ENCODE measurements at regions not wholly inside any gene's neighbourhood (a gene's known extent, or its start where the extent isn't known, plus 50 kb on each side); places are given as distances from the start of the nearest gene placed in this dataset.

DNA sequence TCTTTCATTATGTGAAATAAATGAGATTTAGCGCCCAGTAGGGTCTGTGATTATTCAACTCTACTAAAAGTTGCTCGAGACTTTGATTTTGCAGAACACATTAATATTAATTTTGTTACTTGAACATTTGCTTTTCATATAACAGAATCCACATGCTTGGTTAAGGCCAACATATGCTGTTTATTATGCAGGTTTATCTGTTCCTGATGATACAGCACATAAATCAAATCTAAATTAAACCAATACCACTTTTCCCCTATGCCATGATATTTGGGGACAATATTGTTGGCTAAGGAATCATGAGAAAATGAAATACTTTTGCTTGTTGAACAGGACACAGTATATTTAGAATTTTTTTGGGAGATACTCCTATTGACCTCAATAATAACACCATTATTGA is 291.1 kb downstream of the USP25 start:
- DNase-seq = no peak

DNA sequence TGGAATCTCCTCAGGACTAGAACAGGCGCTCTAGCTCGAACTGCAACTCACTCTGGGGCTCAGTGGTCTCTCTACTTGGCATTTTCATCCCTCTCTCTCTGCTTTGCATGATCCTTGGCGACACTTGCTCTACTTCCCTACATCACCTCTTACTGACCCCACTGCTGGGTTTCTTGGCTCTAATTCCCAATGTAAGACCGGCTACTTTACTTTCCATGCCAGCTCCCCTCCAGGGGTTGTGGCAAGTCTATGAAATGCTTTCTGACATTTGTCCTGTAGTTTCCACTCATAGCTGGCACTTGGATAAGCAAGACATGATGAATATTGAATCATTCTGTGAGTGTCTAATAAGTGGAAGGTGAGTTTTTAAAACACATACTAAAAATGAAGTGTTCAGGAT is 292.3 kb downstream of the USP25 start:
- DNase-seq = no peak

DNA sequence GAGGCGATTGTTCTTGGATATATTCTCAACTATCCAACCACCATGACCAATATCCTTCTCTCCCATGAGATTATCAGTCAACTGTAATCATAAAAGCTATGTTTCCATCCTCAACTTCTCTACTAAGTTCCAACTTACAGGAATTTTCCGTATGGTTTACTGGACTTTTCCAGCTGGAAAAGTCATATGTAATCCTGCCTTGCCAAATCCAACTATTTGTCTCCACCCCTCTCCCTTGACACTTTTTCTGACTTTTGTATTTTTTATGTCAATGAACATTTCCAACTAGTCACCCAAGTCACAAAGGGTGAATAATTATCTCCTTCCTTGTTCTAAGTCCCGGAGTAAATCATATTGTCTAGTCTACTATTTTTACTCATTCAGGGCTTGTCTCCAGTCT is 293.1 kb downstream of the USP25 start:
- DNase-seq = no peak

DNA sequence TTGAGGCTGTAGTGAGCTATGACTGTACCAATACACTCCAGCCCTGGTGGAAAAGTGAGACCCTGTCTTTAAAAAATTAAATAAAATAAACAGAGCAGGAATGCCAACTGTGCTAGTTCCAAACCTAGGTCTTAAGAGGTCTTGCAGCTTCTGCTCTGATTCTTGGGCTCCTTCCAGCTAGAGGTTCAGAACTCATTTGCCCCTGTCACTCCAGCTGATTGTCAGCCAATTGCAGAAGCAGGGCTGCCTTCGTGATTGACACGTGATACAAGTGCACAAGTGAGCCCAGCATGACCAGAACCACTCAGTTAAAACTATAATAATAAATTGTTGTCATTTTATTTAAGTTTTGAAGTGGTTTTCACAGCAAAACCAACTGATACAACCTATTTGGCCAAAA is 298.4 kb downstream of the USP25 start:
- no peak for DNase-seq

DNA sequence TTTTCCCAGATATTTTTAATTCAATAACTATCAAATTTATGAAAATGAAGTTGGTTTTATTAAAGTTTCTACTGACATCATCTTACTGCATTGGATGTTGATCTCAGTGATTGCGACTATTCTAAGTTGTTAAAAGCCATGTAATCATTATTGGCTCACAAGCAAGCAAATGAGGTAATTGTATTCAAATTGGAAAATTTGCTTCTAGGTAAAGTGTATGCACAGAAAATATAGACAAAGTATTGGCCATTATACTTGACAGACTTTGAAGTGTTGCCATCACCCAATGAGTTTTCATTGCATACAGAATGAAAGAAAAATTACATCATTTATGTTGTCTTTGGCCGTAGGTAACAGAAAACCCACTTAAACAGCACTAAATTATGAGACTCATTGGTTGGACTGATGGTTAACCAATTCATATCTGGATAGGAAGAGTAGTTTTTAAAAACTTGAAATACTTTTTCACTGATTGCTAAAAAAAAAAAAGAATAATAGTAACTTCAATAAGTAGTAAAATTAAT is 299.2 kb downstream of the USP25 start:
- no peak for DNase-seq

DNA sequence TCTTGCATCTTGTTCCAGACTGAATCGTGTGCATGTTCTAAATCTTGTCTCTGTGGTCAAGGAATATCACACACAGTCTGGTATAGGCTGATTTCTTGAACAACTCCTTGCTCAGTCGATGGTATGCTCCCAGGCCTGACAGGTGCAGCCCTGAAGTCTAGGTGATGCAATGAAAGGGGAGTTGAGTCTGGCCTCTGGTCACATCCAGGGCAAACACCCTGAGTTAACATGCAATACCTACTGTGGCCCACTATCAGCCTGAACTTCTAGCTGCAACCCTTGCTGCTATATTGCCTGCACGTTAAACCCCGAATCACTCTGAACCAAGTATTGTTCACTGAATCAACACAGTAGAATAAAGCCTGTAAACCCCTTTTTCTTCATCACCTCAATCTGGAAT is 303.4 kb downstream of the USP25 start:
- DNase-seq = no peak

DNA sequence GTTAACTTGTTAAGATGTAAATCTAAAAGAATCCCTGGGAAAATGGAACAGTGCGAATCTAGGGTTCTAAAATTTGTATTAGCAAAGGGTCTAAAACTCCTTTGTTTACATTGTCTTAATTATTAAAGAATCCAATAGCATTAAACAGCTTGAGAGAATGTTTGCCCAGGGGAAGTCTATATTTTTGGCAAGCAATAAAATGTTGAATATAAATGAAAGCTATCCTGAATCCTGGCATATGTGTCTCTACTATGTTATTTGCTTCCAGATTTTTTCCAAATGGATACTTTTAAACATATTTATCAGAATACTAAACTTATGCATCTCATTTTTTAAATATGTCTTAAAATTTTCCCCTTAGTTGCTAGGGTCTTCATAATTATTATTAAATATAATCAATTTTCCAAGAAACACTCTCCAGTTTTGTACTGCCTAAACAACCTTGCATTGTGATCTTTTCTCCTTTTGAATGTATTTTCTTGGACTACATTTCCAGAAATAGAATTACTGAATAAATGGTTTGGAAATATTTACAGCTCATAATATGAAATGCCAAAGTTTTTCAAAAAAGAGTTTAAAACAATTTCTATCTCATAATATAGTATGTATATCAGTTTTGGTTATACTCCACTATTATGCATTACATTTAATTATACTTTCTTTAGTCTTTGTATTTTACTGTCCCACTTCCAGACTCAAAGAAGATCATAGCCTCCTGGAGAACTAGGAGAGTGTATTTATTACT is 304.8 kb downstream of the USP25 start:
- no peak for DNase-seq

DNA sequence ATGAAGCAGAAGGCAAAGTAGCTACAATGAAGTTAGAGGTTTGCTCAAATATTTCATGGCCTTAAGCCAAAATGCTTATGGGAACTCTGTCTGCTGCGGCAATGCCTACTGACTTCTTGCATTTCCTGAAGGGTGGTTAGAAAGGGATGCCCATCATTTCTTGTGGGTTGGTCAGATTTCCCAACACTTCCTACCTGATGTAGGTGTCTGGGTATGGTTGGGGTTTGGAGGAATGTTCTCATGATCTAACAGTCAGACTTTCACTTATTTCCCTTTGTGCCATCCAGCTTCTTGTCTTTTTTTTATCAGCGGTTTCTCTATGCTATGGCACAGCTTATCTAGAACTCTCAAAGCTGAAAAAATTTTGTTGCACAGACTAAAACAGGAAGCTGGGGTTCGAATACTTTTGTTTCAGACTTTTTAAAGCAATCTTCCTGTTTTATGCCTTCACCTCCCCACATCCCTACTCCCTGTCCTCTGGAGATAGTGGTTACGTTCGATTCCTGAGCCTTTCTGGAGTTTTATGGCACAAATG is 307.7 kb downstream of the USP25 start:
- DNase-seq = no peak

DNA sequence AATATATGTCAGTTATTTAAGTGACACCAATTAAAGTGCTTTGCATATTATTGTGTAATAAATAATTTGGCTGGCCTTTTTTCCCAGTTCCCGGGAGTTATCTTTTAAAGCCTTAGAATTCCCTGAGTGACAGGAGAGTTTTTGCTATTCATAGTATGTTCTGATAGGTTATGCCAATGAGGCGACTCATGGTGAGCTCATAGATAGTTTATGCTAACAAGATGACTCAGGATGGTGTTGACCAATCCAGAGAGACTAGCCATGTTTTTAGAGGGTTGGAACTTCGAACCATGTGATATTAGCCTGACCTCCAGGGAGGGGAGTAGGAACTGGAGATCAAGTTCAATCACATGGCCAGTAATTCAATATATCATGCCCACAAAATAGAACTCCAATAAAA is 310.8 kb downstream of the USP25 start:
- DNase-seq = no peak

DNA sequence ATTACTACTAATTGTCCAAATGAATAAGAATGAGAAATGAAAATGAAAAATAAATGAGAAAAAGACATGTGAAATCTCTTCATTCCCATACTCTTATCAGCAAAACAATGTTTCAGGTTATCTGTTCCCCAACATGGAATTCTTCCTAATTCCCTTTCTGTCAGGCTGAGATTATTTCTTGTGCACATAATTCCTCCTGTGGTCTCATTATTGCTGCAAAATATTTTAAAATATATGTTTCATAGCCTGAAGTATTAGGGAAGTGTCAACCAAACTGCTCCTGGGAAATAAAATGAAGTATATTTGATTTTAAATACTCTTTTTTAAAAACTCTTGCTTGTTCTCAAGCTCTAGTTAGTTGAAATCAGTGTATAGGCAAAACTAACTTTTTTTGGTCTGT is 314.9 kb downstream of the USP25 start:
- DNase-seq = no peak

DNA sequence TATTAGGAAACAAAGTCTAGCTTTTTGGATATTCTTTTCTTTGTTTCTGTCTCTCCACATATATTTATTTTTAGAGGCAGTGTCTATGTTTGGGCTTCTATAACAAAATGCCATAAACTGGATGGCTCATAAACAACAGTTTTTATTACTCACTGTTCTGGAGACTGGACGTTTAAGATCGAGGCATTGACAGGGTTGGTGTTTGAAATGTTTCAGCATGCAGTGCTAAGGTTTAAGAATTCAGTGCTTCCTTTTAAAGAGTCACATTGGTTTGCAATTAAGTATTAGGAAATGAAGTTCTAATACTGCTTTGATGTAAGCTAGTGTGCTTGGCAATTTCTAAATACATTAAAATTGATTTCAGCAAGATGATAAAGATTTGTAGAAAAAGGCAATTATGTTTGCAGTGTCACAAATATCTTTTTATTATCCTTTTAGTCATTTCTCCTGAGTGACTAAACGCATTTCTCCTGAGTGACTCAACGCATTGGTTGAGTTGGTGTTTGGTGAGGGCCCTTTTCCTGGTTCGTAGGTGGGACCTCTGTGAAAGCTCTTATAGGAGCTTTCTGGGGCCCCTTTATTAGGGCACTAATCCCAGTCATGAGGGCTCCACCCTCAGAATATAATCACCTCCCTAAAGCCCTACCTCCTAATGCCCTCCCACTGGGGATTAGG is 317.0 kb downstream of the USP25 start:
- no peak for DNase-seq

DNA sequence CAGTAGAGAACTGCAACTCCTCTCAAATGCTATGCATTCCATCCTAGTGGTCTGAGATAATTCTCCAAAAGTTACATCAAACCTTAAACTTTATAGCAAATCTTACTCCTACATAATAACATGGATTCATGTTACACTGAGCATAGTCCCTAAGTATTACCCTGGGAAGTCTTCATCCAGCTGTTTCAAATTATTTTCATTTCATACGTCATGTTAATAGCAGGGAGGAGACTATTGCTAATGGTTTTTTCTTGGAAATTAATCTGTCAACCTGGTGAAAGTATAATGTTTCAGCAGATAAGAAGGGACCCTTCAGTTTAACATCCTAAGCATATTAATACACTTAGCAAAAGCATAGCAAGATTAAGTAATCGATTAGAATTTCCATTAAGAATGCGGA is 318.1 kb downstream of the USP25 start:
- no peak for DNase-seq

DNA sequence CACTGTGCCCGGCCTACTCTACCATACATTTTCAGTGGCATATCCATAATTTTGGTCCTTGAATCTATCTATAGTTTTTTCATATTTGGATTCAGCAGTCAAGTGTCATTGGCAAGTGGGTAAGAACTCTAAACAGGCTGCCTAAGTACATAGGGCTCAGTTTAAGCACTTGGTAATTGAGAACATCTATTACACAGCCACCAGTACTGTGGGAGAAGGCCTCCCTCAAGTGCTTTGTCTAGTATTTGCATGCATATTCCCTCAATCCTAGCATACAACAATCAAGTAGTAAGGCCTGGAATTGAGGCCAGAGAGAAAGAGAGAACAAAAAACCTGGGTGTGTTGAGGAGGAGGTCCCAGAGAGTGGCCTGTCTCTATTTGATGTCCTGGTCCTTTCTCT is 325.2 kb downstream of the USP25 start:
- no peak for DNase-seq

DNA sequence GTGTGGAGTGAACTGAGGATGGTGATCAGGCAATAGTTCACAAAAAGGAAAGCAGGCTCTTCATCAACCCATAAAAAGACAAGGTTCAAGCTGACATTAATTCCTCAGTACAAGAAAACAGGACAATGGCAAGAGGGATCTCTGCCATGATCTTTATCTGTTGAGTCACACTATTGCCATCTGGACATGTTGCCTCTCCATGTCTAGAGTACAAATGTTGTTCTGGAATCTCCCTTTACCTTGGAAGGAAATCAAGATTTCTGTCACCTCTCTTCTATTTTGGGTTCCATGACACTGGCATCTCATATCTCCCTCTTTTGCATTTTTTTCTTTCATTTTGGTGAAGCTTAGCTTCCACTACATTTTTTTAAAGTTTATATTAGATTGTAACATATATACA is 329.1 kb downstream of the USP25 start:
- DNase-seq = no peak

DNA sequence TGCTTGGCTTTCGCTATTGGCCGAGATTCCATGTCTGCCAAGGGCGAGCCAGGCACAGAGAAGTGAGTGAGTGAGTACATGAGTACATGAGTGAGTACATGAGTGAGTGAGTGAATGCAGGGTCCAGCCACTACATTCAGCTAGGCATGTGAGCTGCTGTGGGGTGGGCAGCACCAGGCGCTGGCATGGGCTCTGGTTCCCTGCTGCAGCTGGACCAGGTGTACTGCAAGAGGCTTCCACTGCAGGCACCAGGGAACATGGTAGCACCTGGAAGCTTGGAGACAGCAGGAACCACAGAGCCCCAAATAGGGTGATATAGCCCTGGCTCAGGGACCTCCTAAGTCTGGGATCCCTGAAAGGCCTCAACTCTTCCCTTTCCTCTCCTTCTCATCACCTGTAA is 330.2 kb downstream of the USP25 start:
- no peak for DNase-seq

DNA sequence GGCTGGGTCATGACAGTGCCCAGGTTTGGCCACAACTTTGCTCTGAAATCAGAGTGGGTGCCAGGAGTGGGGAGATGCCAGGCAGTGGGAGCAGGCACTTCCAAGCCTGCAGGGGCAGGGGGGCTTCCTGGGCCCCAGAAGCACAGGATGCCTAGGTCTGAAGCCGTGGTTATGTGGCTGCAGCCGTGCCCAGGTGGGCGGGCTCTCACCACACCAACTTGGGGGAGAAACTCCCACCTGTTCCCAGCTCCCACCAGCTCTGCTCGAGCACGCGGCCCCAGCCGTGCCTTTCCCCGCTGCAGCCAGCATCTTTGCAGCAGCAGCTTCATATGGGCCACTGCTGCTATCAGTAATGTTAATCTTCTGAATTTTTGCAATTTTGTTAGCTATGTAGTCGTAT is 331.4 kb downstream of the USP25 start:
- DNase-seq = no peak

DNA sequence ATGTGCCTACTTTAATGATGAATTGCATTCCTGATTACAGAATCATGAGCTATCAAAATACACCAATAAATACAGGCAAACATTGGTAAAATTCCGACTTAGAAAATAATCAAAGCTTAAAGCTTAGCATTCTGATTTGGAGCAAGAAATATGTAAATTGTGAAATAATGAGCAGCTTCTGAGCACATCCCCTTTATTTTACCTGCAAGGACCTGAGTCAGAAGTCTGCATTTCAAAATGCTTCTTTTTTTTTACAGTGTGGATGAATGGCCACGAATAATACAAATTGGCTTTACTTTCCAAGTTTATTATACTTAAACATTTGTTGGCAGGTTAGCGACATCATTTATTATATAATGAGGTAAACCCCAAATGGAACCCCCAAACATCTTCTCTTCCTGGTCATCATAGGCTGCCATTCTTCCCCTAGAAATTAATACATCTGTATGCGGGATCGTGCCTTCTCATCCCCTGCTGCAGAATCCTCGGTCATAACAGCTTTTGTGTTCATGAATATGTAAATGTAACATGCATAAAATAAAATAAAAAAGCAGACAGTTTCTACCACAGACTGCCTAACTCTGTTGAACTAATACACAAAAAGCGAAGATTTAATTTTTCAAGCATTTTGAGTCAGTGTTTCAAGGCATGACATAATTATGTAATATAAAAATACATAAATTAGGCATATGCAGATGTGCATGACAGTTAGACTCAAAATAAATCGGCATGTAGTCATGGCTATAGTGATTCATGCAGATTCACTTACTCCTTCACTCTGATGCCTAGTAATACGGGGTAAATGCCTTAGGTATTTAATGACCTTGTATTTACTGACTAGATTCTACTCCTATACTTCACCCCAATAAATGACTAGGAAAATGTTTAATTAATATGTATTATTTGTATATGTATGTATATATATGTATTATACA is 339.7 kb downstream of the USP25 start:
- DNase-seq = no peak

DNA sequence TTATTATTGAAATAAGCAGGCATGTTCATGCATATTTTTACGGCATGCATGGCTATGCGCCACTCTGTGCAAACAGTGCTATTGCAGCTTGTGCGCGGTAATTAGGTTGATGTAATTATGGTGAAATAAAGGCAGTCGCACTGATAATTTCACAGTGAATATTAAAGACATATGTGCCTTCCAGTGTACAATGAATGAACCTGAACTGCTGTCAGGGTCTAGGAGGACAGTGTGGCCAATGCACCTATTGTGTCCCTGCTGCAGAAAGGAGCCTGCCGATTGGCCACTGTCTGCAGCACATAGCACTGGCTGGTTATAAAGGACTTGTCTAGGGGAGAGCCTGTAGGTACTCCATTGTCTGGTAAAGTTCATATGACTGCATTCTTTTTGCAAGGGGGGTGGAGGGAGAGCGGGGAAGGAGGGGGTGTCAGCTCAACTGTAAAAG is 340.4 kb downstream of the USP25 start:
- no peak for DNase-seq

DNA sequence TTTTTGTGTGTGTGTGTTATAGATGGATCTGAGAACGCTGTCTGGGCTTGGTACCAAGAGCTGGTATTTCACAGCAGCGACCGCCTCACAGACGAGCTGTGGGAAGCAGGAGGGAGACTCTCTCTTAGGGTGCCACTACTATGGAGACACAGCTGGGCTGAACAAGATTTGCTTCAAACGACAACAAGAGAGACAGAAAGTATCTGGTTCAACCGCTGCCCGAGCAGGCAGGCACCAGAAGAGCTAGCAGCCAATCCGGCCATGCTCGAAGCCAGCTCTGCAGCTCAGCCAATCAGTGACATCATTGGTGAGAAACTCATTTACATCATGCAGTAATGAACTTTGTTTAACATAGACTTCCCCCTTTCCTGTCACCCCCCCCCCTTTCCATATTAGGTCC is 341.3 kb downstream of the USP25 start:
- no peak for DNase-seq

DNA sequence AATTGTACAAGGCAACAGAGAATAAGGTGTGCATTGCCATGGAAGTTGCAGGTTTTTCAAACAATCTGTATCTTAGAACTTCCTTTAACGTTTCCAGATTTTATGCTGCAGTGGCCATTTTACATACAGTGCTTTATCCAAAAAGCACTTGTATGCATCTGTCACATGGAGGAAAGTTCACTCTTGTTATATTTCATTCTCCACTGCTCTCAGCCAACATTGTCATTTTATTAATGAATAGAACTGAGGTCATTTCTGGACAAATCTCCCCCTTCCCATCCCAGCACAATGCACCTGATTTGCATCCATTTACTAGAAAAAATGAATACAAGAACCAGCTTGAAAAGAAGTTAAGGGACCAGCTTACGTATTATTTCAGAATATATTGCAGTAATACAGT is 342.0 kb downstream of the USP25 start:
- no peak for DNase-seq

DNA sequence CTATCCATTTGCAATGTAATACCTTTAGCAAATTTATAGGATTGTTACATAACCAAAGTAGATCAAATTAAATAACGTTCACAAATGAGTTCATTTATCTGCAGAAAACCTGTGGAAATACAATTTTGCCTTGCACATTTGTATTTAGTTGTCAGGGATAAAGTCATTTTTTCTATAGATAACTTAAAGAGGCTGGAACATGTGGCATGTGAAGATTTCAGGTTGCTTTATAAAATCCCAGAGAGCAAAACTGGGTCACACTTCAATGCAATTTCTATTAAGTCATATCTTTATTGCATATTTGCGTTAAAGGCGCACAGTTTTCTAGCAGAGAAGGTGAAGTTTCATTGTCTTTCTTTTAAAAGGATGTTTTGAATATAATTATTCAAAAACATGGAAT is 342.4 kb downstream of the USP25 start:
- no peak for DNase-seq

DNA sequence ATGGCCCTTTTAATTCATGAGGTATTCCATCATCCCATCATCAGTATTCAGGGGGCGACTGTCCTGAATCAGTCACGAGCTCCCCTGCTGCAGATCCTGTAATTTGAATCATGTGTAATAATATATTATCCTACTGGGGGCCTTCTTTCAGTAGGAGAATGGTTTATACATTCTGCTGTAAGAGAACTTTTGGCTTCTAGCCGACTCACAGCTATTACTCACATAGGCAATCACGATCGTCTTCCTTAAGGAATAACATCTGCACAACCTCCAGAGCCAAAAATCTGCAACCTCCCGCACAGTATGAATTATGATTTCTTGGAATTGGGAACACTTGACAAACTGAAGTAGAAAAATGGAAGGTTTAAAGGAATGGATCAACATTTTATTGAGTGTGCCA is 343.0 kb downstream of the USP25 start:
- no peak for DNase-seq

DNA sequence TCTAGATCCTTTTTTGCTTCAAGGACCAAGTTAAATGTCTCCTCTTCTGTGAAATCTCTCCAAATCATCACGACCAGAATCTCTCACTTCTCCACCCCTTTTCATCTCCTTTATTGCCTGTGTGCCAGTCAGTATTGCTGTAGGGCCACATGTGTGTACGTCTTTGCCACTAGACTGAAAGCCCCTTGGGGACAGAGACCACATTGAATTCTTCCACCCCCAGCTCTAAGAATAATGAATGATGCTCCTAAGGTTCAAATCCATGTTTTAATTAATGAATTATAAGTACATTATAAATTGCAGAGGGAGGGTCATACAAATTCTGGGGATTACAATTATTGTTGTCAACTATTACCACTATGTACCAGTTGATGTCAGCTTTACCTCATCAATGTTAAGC is 343.8 kb downstream of the USP25 start:
- no peak for DNase-seq
